ENCODE measurements at regions not wholly inside any gene's neighbourhood (a gene's known extent, or its start where the extent isn't known, plus 50 kb on each side); places are given as distances from the start of the nearest gene placed in this dataset.

DNA sequence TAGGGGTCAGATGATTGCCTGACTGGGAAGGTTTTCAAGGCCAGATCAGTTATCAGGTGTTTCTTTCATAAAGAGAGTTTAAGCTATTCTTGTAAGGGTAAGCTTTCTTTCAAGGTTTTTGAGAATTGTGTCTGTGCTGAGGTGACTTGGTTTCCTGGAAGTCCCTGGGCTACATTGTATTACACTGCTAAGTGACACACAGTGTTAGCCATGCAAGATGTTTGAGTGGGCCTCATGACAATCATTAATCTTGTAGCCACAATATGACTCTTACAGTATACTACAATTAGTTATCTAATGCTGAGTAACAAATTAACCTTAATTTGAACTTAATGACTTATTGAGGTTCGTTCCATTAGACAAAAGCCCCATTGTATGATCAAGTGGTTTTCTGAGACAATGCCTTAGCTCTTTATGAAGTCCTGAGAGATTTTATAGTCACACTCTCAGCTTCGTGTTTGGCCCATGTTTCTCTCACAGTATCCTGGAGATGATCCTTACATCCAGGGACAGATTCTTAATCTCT lies 186.7 kb downstream of the RPS12 start:
- ATAC-seq: no peak
- no peak overlapping the region for H3K27ac Mint-ChIP-seq

DNA sequence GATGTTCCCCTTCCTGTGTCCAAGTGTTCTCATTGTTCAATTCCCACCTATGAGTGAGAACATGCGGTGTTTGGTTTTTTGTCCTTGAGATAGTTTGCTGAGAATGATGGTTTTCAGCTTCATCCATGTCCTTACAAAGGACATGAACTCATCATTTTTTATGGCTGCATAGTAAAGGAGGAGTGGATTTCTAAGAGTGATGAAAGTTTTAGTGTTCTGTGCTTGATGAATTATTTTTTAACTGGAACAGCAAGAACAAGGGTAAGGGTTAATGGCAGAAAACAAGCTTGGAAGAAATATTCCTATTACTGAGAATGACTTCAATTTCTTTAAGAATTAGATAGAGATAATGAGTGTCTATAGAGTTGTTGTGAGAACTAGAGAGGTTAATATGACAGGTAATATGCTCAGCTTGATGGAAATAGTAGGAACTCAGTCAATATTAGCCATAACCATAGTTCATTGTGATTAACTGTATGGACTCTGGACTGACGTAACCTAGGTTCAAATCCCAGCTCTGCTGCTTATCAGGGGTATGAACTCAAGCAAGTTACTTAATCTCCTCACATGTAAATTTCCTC lies 190.0 kb downstream of the RPS12 start:
- H3K36me3 Mint-ChIP-seq: no peaks in the 10 kb centered on the region
- ATAC-seq (no peak), DNase-seq (ENCODE audit: low spot score in 2 of 2) (no peak)
- H3K27ac Mint-ChIP-seq: no peak overlapping the region
- H3K9me3 Mint-ChIP-seq: no peaks in the 10 kb centered on the region

More for the DNA sequence above, 186.7 kb downstream of the RPS12 start:
- Mint-ChIP-seq H3K36me3 (no peaks in the 10 kb centered on the region), H3K9me3 (no peaks in the 10 kb centered on the region)
- no peak for DNase-seq (ENCODE audit: low spot score in 2 of 2)

DNA sequence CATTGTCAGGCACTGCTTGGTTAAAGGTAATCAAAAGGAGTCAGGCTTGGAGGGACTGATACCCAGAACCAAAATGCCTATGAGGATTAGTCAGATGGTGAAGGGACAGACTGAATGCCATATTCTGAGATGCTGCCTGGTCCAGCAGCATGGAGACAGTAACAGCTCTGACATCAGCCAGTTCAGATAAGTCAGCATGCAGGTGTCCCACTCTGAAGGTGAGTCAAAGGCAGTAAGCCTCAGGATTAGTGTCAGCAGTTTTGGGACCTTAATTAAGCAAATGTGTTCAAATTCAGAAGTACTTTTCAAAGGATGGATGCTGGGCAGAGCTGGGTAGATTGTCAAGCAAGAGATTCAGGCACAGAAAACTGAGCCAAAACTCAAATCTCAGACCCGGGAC lies 198.4 kb downstream of the RPS12 start:
- H3K36me3 Mint-ChIP-seq: no peaks in the 10 kb centered on the region
- no peak overlapping the region for H3K27ac Mint-ChIP-seq
- DNase-seq (ENCODE audit: low spot score in 2 of 2) (no peak), ATAC-seq (no peak)
- peaks cover 0 to 4% of the 10 kb centered on the region in 2 donors for H3K9me3 Mint-ChIP-seq

DNA sequence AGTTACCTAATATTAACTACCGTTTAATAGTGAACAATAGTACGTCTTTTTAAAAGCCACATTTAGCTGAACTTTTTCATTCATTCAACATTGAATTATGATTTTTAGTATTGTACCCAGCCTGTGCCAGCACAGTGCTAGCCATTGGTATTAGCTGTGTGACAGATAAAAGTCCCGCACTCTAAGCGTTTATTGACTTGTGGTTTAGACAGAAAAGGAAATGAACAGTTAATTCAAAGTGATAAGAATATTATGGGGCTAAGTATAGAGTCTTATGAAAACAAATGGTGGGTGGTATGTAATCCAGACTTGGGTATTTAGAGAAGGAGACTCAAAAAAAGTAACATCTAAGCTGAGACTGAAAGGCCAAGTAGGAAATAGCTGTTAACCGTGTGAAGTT lies 202.3 kb downstream of the RPS12 start:
- DNase-seq (ENCODE audit: low spot score in 2 of 2) (no peak), ATAC-seq (no peak)
- H3K9me3 Mint-ChIP-seq: peaks cover 0 to 4% of the 10 kb centered on the region in 2 donors
- no peaks in the 10 kb centered on the region for H3K36me3 Mint-ChIP-seq
- H3K27ac Mint-ChIP-seq: no peak overlapping the region

DNA sequence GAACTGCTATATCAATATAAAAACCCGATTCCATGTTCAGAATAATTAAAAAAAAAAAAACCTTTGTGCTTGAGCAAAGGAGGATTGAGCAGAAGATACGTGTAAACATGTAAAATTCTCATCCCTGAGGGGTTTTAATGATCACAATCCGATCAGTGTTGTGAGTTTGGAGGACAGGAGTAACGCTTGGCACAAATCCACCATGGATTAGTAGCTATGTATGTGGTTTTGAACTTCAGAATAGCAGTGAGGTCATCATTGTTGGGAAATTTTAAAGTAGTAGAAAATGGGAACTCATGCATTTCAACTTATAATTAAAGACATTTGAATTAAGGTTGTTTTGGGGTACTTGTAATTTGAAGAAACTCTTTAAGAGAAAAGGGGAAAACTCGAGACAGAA lies 203.2 kb downstream of the RPS12 start:
- ATAC-seq: no peak
- no peaks in the 10 kb centered on the region for H3K36me3 Mint-ChIP-seq
- H3K9me3 Mint-ChIP-seq: peaks cover 0 to under 1% of the 10 kb centered on the region in 2 donors
- H3K27ac Mint-ChIP-seq: no peak overlapping the region
- DNase-seq (ENCODE audit: low spot score in 2 of 2): no peak

DNA sequence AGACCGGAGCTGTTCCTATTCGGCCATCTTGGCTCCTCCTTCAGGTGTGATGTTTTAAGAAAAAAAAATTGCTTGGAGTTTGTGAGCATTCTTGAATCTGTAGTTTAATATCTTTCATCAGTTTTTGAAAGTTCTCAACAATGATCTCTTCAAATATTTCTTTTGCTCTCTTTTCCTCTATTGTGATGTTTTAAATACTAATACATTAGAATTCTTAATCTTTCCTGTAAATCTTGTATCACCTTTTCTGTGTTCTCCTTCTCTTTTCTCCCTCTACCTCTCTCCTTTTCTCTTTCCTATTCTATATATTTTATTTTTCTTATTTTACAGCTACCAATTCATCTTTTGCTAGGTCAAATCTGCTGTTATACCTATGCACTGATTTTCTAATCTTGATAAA lies 212.3 kb downstream of the RPS12 start:
- H3K9me3 Mint-ChIP-seq: no peaks in the 10 kb centered on the region
- no peaks in the 10 kb centered on the region for H3K36me3 Mint-ChIP-seq
- ATAC-seq: no peak
- H3K27ac Mint-ChIP-seq: no peak overlapping the region
- DNase-seq (ENCODE audit: low spot score in 2 of 2): no peak

DNA sequence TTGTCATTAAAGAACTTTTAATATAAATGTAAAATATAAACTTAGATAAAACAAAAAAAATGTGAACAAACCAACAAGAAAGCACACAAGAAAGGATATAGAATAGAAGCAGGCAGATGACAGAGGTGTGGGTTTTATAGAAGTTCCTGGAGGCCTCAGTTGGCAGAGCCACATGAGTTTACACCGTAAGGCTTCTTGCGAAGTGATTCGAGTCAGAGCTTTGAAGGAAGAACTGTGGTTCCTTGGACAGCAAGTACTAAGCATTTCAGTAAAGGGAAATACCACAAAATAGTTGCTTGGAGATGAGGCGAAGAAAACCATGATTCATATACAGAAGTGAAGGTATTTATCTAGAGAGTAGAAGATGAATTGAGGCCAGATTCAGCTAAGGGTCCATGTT lies 207.9 kb upstream of the EYA4 start:
- Mint-ChIP-seq H3K27ac (no peak overlapping the region), H3K9me3 (no peaks in the 10 kb centered on the region), H3K36me3 (no peaks in the 10 kb centered on the region)
- no peak for DNase-seq (ENCODE audit: low spot score in 2 of 2)
- peak in 1 of 2 donors; percentile 77 for ATAC-seq

DNA sequence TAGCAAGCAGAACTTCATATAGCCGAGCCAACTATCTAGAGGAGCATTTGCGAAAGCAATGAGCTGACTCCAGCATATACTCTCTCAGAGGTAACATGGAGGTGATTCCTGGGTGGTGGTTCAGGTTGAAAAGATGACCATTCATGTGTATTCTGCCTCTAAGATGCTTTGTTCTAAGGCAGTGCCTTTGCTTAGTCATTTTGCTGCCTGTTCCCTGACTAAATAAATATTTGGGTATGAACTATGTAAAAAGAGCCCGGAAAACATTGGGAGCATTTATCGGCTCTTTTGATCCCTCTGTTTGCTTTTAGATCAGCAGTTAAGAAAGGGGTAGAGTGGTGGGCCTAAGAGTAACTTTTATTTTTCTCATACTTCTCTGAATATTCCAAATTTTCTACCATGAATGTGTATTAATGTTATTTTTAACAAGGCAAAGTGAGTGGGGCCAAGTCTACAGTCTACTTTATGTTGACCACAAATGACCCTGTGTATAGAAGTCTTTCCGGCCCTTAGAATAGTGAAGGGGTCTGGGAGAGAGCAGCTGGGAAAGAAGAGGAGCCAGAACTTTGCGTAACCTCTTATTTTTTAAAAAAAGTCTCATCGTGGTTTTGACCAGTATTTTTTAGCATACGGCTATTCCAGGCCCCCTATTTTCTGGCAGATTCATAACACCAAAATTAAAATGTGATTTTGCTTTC lies 206.5 kb upstream of the EYA4 start:
- Mint-ChIP-seq H3K9me3 (no peaks in the 10 kb centered on the region), H3K36me3 (no peaks in the 10 kb centered on the region), H3K27ac (no peak overlapping the region)
- no peak for DNase-seq (ENCODE audit: low spot score in 2 of 2)
- no peak for ATAC-seq

DNA sequence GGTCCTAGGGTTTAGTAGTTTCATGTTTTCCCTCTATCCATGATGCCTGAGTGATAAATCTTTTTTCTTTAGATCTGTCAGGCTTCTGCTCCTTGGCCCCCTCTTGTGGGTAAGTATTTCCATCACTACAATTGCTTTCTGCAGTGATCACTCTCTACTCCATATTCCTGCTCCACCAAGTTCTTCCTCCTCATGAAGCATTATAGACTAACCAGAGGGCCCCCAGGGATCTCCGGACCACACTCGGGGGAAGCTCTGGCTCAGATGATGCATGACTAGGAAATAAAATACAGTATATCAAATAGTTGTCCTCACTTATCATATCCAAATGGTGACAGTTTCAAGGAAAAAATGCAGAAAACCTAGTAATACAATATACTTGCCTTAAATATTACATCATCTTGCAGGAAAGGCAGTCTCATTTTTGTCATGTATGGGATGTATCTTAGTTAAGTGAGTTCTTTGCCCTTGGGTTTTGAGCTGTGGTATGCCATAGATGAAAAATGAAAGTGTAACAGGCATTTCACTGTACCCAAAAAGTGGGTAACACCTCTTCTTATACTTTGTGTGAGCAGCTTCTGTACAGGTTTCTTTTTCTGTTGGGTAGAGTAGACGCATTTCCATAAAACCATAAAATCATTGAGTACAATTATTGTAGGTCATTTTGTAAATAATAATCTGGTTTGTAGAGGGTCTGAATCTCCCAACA lies 200.9 kb upstream of the EYA4 start:
- no peaks in the 10 kb centered on the region for H3K9me3 Mint-ChIP-seq
- no peak for DNase-seq (ENCODE audit: low spot score in 2 of 2)
- H3K36me3 Mint-ChIP-seq: no peaks in the 10 kb centered on the region
- no peak overlapping the region for H3K27ac Mint-ChIP-seq
- ATAC-seq: no peak

DNA sequence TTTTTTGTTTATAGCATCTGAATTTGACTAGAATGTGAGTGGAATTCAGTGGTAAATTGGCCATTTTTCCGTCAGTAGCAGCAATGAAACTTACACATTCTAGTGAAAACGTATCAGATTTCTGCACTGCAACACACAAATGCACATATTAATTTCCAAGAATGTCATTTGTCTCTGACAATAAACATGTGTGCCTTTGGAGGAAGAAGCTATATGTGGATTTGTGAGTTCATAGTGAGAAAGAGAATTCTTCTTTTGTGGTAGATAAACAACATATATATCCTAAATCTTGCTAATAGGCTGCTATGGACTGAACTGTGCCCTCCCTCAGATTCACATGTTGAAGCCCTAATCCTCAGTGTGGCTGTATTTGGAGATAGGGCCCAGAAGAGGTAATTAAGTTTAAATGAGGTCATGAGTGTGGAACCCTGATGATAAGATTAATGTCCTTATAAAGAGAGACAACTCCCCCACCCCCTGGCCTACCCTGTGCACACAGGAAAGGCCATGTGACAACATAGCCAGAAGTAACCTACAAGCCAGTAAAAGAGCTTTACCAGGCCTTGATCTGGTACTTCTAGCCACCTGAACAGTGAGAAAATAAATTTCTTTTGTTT lies 200.2 kb upstream of the EYA4 start:
- no peak for ATAC-seq
- no peak for DNase-seq (ENCODE audit: low spot score in 2 of 2)
- no peaks in the 10 kb centered on the region for H3K36me3 Mint-ChIP-seq

DNA sequence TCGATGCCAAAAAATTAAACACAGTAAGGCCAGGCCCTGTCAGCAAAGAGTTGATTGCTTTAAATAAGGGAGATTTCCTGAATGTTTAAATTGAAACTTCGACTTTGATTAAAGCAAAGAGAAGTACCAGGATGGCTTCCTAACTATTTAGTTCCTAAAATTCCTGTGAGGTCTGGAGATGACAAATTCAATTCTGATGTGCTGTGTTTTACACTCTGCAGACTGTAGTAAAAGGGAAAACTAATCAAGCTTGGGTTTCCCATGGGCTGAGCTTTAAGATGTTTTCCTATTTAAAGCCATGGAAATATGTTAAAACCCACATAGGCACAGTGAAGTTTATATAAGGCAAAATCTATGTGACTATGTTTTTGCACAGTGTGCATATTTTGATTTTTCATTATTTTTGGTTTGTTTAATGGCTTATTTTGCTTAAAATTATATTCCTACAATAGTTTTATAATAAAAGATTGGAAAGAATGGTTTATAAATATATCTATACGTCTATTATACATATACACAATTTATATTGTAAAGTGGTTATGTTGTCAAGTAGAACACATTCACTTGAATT lies 198.5 kb upstream of the EYA4 start:
- ATAC-seq (no peak), DNase-seq (ENCODE audit: low spot score in 2 of 2) (no peak)
- Mint-ChIP-seq H3K27ac (no peak overlapping the region), H3K9me3 (no peaks in the 10 kb centered on the region), H3K36me3 (no peaks in the 10 kb centered on the region)

More for the DNA sequence above, 200.2 kb upstream of the EYA4 start:
- Mint-ChIP-seq H3K9me3 (no peaks in the 10 kb centered on the region), H3K27ac (no peak overlapping the region)

DNA sequence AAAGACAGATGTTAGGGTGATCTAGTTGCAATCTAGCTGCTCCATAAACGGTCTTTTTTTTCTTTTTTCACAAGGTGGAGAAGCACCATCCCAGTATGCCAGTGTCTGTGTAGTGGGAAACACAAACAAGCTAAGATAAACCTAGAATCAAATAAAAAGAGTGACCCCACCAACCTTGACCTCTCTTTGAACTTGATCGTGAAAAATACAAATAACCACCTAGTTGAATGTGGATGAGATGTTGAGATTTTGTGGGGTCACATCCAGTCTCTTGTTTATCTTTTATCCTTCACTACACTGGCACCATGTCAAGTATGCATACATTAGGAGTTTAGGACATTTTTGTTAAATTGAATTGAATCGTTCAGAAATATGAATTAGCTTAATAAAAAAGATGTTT lies 194.6 kb upstream of the EYA4 start:
- Mint-ChIP-seq H3K27ac (no peak overlapping the region), H3K9me3 (no peaks in the 10 kb centered on the region), H3K36me3 (no peaks in the 10 kb centered on the region)
- no peak for ATAC-seq
- no peak for DNase-seq (ENCODE audit: low spot score in 2 of 2)

DNA sequence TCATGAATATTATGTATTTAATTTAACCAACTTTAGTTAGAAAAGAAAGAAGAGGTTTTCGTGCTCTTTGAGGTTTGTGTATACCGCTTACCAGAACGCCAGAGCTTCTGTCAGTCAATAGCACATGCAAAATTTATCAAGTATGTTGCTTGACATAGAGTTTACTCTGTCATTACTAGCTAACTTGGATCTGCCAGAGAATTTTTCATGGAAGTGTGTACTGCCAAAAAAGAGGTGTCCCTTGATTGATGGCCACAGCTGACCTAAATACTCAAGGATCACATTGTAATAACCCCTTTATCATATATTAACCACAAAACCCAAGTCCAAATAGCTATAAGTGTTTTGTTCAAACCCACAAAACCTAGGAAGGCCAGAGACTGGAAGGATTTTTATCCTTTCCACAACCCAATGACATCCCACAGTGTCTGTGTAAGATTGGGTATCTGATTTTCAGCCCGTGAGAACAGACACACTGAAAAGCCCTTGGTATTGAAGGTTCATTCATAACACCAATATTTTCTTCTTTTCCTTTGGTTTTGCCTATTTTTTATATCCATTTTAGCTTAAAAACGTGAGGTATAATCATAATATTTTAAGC lies 194.0 kb upstream of the EYA4 start:
- no peak for DNase-seq (ENCODE audit: low spot score in 2 of 2)
- Mint-ChIP-seq H3K9me3 (no peaks in the 10 kb centered on the region), H3K36me3 (no peaks in the 10 kb centered on the region), H3K27ac (no peak overlapping the region)
- no peak for ATAC-seq

DNA sequence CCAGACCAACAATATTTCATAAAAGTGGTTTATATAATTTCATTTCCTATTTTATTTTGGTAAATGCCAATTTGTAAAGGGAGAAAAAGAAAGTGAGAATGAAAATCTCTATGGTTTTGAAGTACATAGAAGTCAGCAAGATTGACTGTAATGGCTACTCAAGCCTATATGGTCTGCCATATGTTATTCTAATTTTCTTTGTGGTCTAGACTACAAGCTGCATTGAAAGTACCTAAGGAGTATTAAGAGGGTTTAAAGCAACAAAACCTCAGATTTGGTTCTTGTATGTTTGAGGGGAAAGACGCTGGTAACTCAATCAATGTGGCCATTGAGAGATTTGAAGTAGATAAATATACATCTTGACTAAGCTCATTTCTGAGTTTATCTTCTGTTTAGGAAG lies 193.5 kb upstream of the EYA4 start:
- Mint-ChIP-seq H3K9me3 (no peaks in the 10 kb centered on the region), H3K36me3 (no peaks in the 10 kb centered on the region), H3K27ac (no peak overlapping the region)
- no peak for ATAC-seq
- DNase-seq (ENCODE audit: low spot score in 2 of 2): no peak

DNA sequence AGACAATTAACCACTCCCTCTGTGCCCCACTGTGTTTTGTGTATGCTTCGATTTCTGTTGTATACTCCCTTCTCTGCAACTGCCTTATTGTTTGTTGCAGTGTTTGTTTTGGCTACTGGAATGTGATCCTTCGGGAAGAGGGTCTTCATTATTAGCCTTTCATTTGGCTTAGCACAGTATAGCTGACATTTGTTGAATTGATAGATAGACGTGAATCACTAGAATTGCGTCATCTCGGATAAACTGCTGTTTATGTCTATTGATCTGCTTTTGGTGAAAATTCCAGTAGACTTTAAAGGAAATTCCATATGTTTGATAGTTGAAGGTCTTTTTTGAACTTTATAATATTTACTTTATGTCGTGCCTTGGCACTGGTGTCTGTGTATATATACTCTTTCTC lies 189.9 kb upstream of the EYA4 start:
- Mint-ChIP-seq H3K9me3 (peaks cover 0 to 3% of the 10 kb centered on the region in 2 donors), H3K36me3 (no peaks in the 10 kb centered on the region), H3K27ac (no peak overlapping the region)
- ATAC-seq (no peak), DNase-seq (ENCODE audit: low spot score in 2 of 2) (no peak)

DNA sequence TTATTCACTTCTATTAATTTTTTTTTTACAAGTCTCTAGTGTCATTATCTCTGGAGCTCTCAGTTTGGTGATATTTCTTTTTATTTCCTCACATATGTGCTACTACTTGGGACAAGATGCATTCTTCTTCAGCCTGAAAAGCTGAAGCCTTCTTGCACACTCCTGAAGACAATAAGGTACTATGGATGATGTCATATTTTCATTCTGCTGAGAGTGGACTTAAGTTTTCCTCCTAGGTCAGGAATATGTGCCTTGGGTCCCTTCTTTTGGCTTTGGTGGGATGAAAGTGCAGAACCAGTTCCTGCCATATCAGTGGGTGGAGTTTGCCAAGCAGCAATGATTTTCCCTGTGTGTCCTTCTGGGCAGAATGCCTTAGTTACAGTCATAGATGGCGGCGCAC lies 188.7 kb upstream of the EYA4 start:
- ATAC-seq (no peak), DNase-seq (ENCODE audit: low spot score in 2 of 2) (no peak)
- Mint-ChIP-seq H3K36me3 (no peaks in the 10 kb centered on the region), H3K27ac (no peak overlapping the region), H3K9me3 (peaks cover 0 to 3% of the 10 kb centered on the region in 2 donors)

Measured in activated naive CD4-positive, alpha-beta T cell treated with anti-CD3 and anti-CD28 coated beads, Interleukin-2, amount 50 U/mL, for 72 hours (primary cell).